H9 (cell line): ENCODE measurements at regions not wholly inside any gene's neighbourhood (a gene's known extent, or its start where the extent isn't known, plus 50 kb on each side); places are given as distances from the start of the nearest gene placed in this dataset.

Source experiments
- DNase-seq: peaks from one replicate; pipeline ENCODE4 v3.0.0-alpha.2; 2017
- H2AFZ ChIP-seq: one replicate; pipeline ENCODE4 v1.6.1; 2013; ENCODE audit warnings: mild to moderate bottlenecking, low read length, control low read depth, moderate library complexity
- H2AK5ac ChIP-seq: 2 replicates; pipeline ENCODE4 v1.6.1; 2013; ENCODE audit warnings: low read length, control low read depth, mixed read lengths; ENCODE audit not compliant: insufficient read length
- H2BK120ac ChIP-seq: one replicate; pipeline ENCODE4 v1.6.1; 2013; ENCODE audit warnings: low read depth, mild to moderate bottlenecking, low read length, control low read depth, inconsistent platforms; ENCODE audit not compliant: poor library complexity, severe bottlenecking
- H2BK12ac ChIP-seq: 2 replicates; pipeline ENCODE4 v1.6.1; 2013; ENCODE audit warnings: low read length, control low read depth, mixed read lengths, low read depth; ENCODE audit not compliant: insufficient read length
- H2BK15ac ChIP-seq: 2 replicates; pipeline ENCODE4 v1.6.1; 2013; ENCODE audit warnings: low read depth, low read length, control low read depth
- H2BK20ac ChIP-seq: one replicate; pipeline ENCODE4 v1.6.1; 2013; ENCODE audit warnings: low read depth, mild to moderate bottlenecking, low read length, control low read depth, inconsistent platforms; ENCODE audit not compliant: poor library complexity, severe bottlenecking
- H2BK5ac ChIP-seq: 2 replicates; pipeline ENCODE4 v1.6.1; 2013; ENCODE audit warnings: low read length, control low read depth, mixed read lengths; ENCODE audit not compliant: insufficient read length
- H3K14ac ChIP-seq: 2 replicates; pipeline ENCODE4 v1.6.1; 2013; ENCODE audit warnings: low read length, control low read depth; ENCODE audit not compliant: insufficient read depth
- H3K18ac ChIP-seq: 2 replicates; pipeline ENCODE4 v1.6.1; 2013; ENCODE audit warnings: low read depth, mild to moderate bottlenecking, mixed read lengths, low read length, control low read depth; ENCODE audit not compliant: insufficient read length
- H3K23ac ChIP-seq: 2 replicates; pipeline ENCODE4 v1.6.1; 2013; ENCODE audit warnings: low read length, control low read depth, mixed read lengths, low read depth; ENCODE audit not compliant: insufficient read length
- H3K23me2 ChIP-seq: 2 replicates; pipeline ENCODE4 v1.6.1; 2013; ENCODE audit warnings: low read depth, mild to moderate bottlenecking, mixed read lengths, low read length, control low read depth; ENCODE audit not compliant: insufficient read length, poor library complexity, severe bottlenecking
- H3K27ac ChIP-seq: 2 replicates; pipeline ENCODE4 v1.5.1; 2013; ENCODE audit warnings: low read length, control low read depth, mixed read lengths, low read depth; ENCODE audit not compliant: insufficient read length
- H3K27me3 ChIP-seq: 2 replicates; pipeline ENCODE4 v1.6.1; 2013; ENCODE audit warnings: low read length, control low read depth, inconsistent platforms; ENCODE audit not compliant: insufficient read depth
- H3K4ac ChIP-seq: 2 replicates; pipeline ENCODE4 v1.6.1; 2013; ENCODE audit warnings: low read depth, mild to moderate bottlenecking, control low read depth, inconsistent platforms, low read length, moderate library complexity
- H3K4me1 ChIP-seq: 2 replicates; pipeline ENCODE4 v1.6.1; 2013; ENCODE audit warnings: low read length, control low read depth, inconsistent platforms; ENCODE audit not compliant: insufficient read depth
- H3K4me2 ChIP-seq: 2 replicates; pipeline ENCODE4 v1.6.1; 2013; ENCODE audit warnings: low read length, control low read depth, mixed read lengths; ENCODE audit not compliant: insufficient read length, insufficient read depth
- H3K56ac ChIP-seq: 2 replicates; pipeline ENCODE4 v1.6.1; 2013; ENCODE audit warnings: low read depth, mild to moderate bottlenecking, mixed read lengths, low read length, control low read depth; ENCODE audit not compliant: insufficient read length
- H3K79me1 ChIP-seq: 2 replicates; pipeline ENCODE4 v1.6.1; 2013; ENCODE audit warnings: low read depth, mild to moderate bottlenecking, moderate library complexity, low read length, control low read depth, inconsistent platforms; ENCODE audit not compliant: insufficient read depth, poor library complexity, severe bottlenecking
- H3K79me2 ChIP-seq: 2 replicates; pipeline ENCODE4 v1.6.1; 2013; ENCODE audit warnings: low read length, control low read depth, inconsistent platforms; ENCODE audit not compliant: insufficient read depth
- H3K9ac ChIP-seq: 2 replicates; pipeline ENCODE4 v1.6.1; 2013; ENCODE audit warnings: low read length, control low read depth, mixed read lengths; ENCODE audit not compliant: insufficient read length; ENCODE audit errors: extremely low read depth
- H3K9me3 ChIP-seq: one replicate; pipeline ENCODE4 v1.6.1; 2013; ENCODE audit warnings: low read depth, low read length, inconsistent platforms; ENCODE audit not compliant: control insufficient read depth
- H3T11ph ChIP-seq: one replicate; pipeline ENCODE4 v1.6.1; 2013; ENCODE audit warnings: mild to moderate bottlenecking, low read length, control low read depth, inconsistent platforms
- H4K20me1 ChIP-seq: one replicate; pipeline ENCODE4 v1.6.1; 2013; ENCODE audit not compliant: control insufficient read depth, insufficient read length, insufficient read depth
- H4K5ac ChIP-seq: 2 replicates; pipeline ENCODE4 v1.6.1; 2013; ENCODE audit warnings: low read depth, mild to moderate bottlenecking, mixed read lengths, low read length, control low read depth; ENCODE audit not compliant: insufficient read length
- H4K8ac ChIP-seq: replicated peaks from 2 replicates; pipeline ENCODE4 v1.6.1; 2013; ENCODE audit warnings: low read length, control low read depth, mixed read lengths, low read depth; ENCODE audit not compliant: insufficient read length
- H4K91ac ChIP-seq: 2 replicates; pipeline ENCODE4 v1.6.1; 2013; ENCODE audit warnings: low read depth, mild to moderate bottlenecking, moderate library complexity, mixed read lengths, low read length, control low read depth; ENCODE audit not compliant: insufficient read length
- H3K27ac Mint-ChIP-seq, 3 experiments: 2 replicates in 2 of 3; 3 replicates in 1 of 3; pipeline ENCODE4 v1.8.0; 2020 to 2021; ENCODE audit warnings: mixed read lengths in 3 of 3, mild to moderate bottlenecking in 1 of 3, moderate library complexity in 1 of 3
- H3K27me3 Mint-ChIP-seq: 2 replicates; pipeline ENCODE4 v1.8.0; 2021; ENCODE audit warnings: low read depth, mild to moderate bottlenecking, moderate library complexity, mixed read lengths
- H3K36me3 Mint-ChIP-seq, 3 experiments: 2 replicates in 2 of 3; 3 replicates in 1 of 3; pipeline ENCODE4 v1.8.0; 2020 to 2021; ENCODE audit warnings: low read depth in 3 of 3, mixed read lengths in 3 of 3; ENCODE audit not compliant: insufficient read depth in 1 of 3
- H3K4me1 Mint-ChIP-seq, 2 experiments: 2 replicates each; pipeline ENCODE4 v1.8.0; 2020; ENCODE audit warnings: mixed read lengths in 2 of 2
- H3K4me3 Mint-ChIP-seq, 2 experiments: 2 replicates in 1 of 2; 3 replicates in 1 of 2; pipeline ENCODE4 v1.8.0; 2020 to 2021; ENCODE audit warnings: mild to moderate bottlenecking in 2 of 2, mixed read lengths in 2 of 2, moderate library complexity in 1 of 2
- H3K9me3 Mint-ChIP-seq, 2 experiments: 2 replicates in 1 of 2; 3 replicates in 1 of 2; pipeline ENCODE4 v1.8.0; 2020; ENCODE audit warnings: mild to moderate bottlenecking in 2 of 2, mixed read lengths in 2 of 2, moderate library complexity in 1 of 2
- CTCF ChIP-seq: fragments of 200-600 bp; sonication (generic); conservative IDR thresholded peaks from 3 replicates; pipeline ENCODE4 v1.8.0; 2021; ENCODE audit warnings: antibody characterized with exemption, mild to moderate bottlenecking
- WGBS: extraction: QIAGEN DNeasy Blood & Tissue Kit; methylation state at CpG from one replicate; pipeline ENCODE4 v1.1.7; 2013; ENCODE audit warnings: missing lambda C conversion rate, low lambda C conversion rate, mixed read lengths; ENCODE audit not compliant: insufficient read length; ENCODE audit errors: extremely low coverage; 5-methylcytosine and 5-hydroxymethylcytosine counted together

- no peak overlapping the region for H2AK5ac ChIP-seq
- H2AFZ ChIP-seq, result no peak overlapping the region
- no peak overlapping the region for H2BK20ac ChIP-seq
- no peak overlapping the region for H3T11ph ChIP-seq
- no peaks in the 10 kb centered on the region for H3K79me1 ChIP-seq
- no peak overlapping the region for H3K23ac ChIP-seq
- no peak overlapping the region for H2BK12ac ChIP-seq
- no peak overlapping the region for H3K4ac ChIP-seq
- no peak overlapping the region for H3K4me2 ChIP-seq
- no peak for DNase-seq
- H2BK120ac ChIP-seq, result no peak overlapping the region
- no peak overlapping the region for H4K5ac ChIP-seq
- Mint-ChIP-seq H3K36me3 (no peaks in the 10 kb centered on the region; a peak in 1 of 7 replicates), H3K4me1 (peaks cover 2 to 3% of the 10 kb centered on the region in 2 experiments; a peak in 2 of 4 replicates), H3K27ac (no peak overlapping the region), H3K4me3 (no peak overlapping the region), H3K27me3 (peaks cover 21% of the 10 kb centered on the region), H3K9me3 (no peaks in the 10 kb centered on the region; a peak in 1 of 5 replicates)
- H3K79me2 ChIP-seq, result no peaks in the 10 kb centered on the region
- no CpG with 5 or more reads among the region's 29 CpGs for WGBS
- H3K23me2 ChIP-seq, result no peaks in the 10 kb centered on the region
- H4K8ac ChIP-seq, result no peak overlapping the region
- H2BK5ac ChIP-seq, result no peak overlapping the region
- H4K20me1 ChIP-seq, result no peaks in the 10 kb centered on the region
- H3K9me3 ChIP-seq, result no peaks in the 10 kb centered on the region
- H3K56ac ChIP-seq, result no peak overlapping the region
- H3K18ac ChIP-seq, result no peak overlapping the region
- no peak overlapping the region for H3K27ac ChIP-seq
- H3K9ac ChIP-seq, result no peak overlapping the region
- TF ChIP-seq CTCF, result no peak
- no peaks in the 10 kb centered on the region for H3K27me3 ChIP-seq
- H2BK15ac ChIP-seq, result no peak overlapping the region
- H3K14ac ChIP-seq, result no peak overlapping the region
- H3K4me1 ChIP-seq, result no peaks in the 10 kb centered on the region
- no peak overlapping the region for H4K91ac ChIP-seq
Measured at GRCh38 chr2:71898851-71899681, 248.6 kb downstream of the CYP26B1 start.
